Adrenal gland (tissue), 9 donors: ENCODE measurements at regions not wholly inside any gene's neighbourhood (a gene's known extent, or its start where the extent isn't known, plus 50 kb on each side); places are given as distances from the start of the nearest gene placed in this dataset.

Experiments
- DNase-seq, 7 donors: peaks; one replicate each; pipeline ENCODE4 v3.0.0-alpha.2; 2019 to 2020
- H3K27ac ChIP-seq, 5 donors: fragments of 200-600 bp; sonication (generic) in 4 of 5; 1 replicate in 3 of 5; 2 replicates in 2 of 5; pipeline versions ENCODE4 v1.5.1 to v1.8.0; 2016 to 2020; ENCODE audit warnings: mild to moderate bottlenecking in 1 of 5
- H3K27me3 ChIP-seq: fragments of 200-600 bp; 2 replicates; pipeline ENCODE4 v1.8.0; 2021
- H3K36me3 ChIP-seq, 2 donors: fragments of 200-600 bp; replicated peaks in 1 of 2; 1 replicate in 1 of 2; 2 replicates in 1 of 2; pipeline versions ENCODE4 v1.5.1 to v1.8.0; 2018 to 2022
- H3K4me1 ChIP-seq, 2 donors: fragments of 200-600 bp; replicated peaks in 1 of 2; 1 replicate in 1 of 2; 2 replicates in 1 of 2; pipeline versions ENCODE4 v1.5.1 to v1.8.0; 2018 to 2021
- H3K4me3 ChIP-seq, 4 donors: fragments of 200-600 bp; sonication (generic) in 3 of 4; one replicate each; pipeline ENCODE4 v1.5.1; 2016 to 2018
- H3K9me3 ChIP-seq, 3 donors: fragments of 200-600 bp; sonication (generic) in 1 of 3; replicated peaks in 1 of 3; 1 replicate in 2 of 3; 2 replicates in 1 of 3; pipeline versions ENCODE4 v1.5.1 to v1.8.0; 2016 to 2021
- POLR2A ChIP-seq, 2 donors: fragments of 450-650 bp; IDR thresholded peaks; one replicate each; pipeline ENCODE4 v1.6.1; 2017; ENCODE audit warnings: antibody characterized with exemption in 2 of 2, mild to moderate bottlenecking in 2 of 2, moderate library complexity in 1 of 2
- WGBS, 4 donors: extraction: QIAGEN DNeasy Blood & Tissue Kit in 2 of 4; methylation state at CpG; one replicate each; pipeline versions ENCODE4 v1.1.5 to v1.1.7; 2013 to 2017; 5-methylcytosine and 5-hydroxymethylcytosine counted together
- intact Hi-C, 2 donors: fragments of 100-400 bp; cut with DNase I; formaldehyde crosslinking; loops; one replicate each; pipeline versions ENCODE4 v1.14.1 to v1.15.0; 2022 to 2023
- TF ChIP-seq, protein P1 (sequence below), 6 experiments: fragments of 450-650 bp in 4 of 6; fragments of 200-600 bp in 2 of 6; sonication (generic) in 1 of 6; IDR thresholded peaks; 1 replicate in 5 of 6; 2 replicates in 1 of 6; pipeline versions ENCODE4 v1.5.1 to v1.8.0; 2016 to 2021; ENCODE audit warnings: antibody characterized with exemption in 6 of 6, mild to moderate bottlenecking in 2 of 6, moderate library complexity in 1 of 6
- donor health status: healthy with polysubstance abuse.
- donor health status: Bipolar disorder and iron deficiency.
- donor health status: DM: yes; HTN: yes; CAD: no.
- donor health status: DM: no; HTN: no; CAD: no.
- donor health status: DM: no; HTN: no; CAD: no.

DNA sequence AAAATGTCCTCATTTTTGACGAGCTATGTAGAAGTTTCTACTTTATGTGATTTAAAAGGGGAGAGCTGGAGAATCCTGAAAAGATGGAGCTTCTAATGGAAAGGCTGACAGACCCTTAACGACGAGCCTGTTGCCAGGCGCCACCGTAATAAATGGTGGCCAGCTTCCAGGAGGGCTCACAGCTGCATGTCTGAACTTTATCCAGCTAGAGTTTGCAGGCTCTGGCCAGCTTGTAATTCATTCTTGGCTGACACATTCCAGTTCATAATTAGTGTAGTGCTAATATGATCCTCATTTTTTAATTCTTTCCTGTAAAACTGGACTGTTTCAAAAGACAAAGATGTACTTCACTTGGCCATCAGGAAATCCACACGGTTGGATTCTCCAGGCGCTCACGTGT is 246.7 kb downstream of the GAS1 start:
- peak in 5 of 7 donors; percentile 9 to 53 (median 17) for DNase-seq
- no peaks in the 10 kb centered on the region for H3K9me3 ChIP-seq
- 47 to 62% (median 53%) methylated on average over 8 of the region's 8 CpGs for WGBS, 4 donors
- H3K4me3 ChIP-seq, result no peak overlapping the region
- intact Hi-C loops, result no loop called here
- no peak overlapping the region for H3K27ac ChIP-seq
- no peaks in the 10 kb centered on the region for H3K27me3 ChIP-seq
- H3K36me3 ChIP-seq, result no peaks in the 10 kb centered on the region
- no peaks in the 10 kb centered on the region for H3K4me1 ChIP-seq
- no peak for TF ChIP-seq POLR2A (IDR thresholded peaks at IDR 0.05)
- TF ChIP-seq, protein P1, sequence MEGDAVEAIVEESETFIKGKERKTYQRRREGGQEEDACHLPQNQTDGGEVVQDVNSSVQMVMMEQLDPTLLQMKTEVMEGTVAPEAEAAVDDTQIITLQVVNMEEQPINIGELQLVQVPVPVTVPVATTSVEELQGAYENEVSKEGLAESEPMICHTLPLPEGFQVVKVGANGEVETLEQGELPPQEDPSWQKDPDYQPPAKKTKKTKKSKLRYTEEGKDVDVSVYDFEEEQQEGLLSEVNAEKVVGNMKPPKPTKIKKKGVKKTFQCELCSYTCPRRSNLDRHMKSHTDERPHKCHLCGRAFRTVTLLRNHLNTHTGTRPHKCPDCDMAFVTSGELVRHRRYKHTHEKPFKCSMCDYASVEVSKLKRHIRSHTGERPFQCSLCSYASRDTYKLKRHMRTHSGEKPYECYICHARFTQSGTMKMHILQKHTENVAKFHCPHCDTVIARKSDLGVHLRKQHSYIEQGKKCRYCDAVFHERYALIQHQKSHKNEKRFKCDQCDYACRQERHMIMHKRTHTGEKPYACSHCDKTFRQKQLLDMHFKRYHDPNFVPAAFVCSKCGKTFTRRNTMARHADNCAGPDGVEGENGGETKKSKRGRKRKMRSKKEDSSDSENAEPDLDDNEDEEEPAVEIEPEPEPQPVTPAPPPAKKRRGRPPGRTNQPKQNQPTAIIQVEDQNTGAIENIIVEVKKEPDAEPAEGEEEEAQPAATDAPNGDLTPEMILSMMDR (IDR thresholded peaks at IDR 0.05), result no peak

DNA sequence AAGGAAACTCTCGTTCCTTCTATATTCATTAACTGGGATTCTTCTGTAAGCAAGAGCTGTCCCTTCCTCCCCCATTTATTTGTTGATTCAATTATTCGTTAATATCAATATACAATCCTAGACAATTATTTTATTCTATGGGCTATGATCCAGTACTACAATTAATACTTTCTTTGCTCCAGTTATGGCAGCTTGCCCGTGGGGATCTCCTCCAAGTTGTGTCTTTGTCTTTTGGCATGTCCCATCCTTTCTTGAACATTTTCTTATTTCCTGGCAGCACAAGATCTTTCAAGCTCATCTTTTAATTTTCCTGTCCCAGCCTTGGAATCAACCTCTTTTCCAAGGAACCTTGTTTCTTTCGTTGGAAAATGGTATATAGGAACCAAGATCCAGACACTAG is 249.3 kb downstream of the GAS1 start:
- H3K27me3 ChIP-seq, result no peaks in the 10 kb centered on the region
- intact Hi-C loops, result no loop called here
- H3K27ac ChIP-seq, result no peak overlapping the region

DNA sequence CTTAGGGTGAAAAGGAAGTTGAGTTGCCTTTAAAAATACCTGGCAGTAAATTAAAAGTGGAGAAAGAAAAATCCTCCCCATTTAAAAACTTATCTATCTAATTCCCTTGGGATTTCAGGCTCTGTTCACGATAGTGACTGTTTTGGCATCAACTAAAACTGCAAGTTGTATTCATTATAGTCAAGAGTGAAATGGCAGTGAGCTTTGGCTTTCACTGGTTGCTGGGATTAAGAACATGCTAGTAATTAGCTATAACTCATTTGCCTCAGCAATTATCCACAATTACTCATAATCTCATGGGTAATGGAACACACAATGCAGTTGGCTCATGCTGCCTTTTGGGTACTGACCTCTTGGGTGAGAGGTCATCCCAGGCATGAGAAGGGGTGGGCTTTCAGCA is 250.1 kb downstream of the GAS1 start:
- no peaks in the 10 kb centered on the region for H3K27me3 ChIP-seq
- H3K4me3 ChIP-seq, result no peak overlapping the region
- WGBS, 4 donors, result 33 to 61% (median 55%) methylated on average over 1 of the region's 1 CpG
- intact Hi-C loops, result no loop called here
- no peak for TF ChIP-seq POLR2A (IDR thresholded peaks at IDR 0.05)
- TF ChIP-seq, protein P1 (IDR thresholded peaks at IDR 0.05), result no peak
- no peaks in the 10 kb centered on the region for H3K9me3 ChIP-seq
- no peak for DNase-seq
- no peaks in the 10 kb centered on the region for H3K4me1 ChIP-seq
- H3K36me3 ChIP-seq, result no peaks in the 10 kb centered on the region
- H3K27ac ChIP-seq, result no peak overlapping the region

More for the DNA sequence above, 249.3 kb downstream of the GAS1 start:
- TF ChIP-seq, protein P1 (IDR thresholded peaks at IDR 0.05), result no peak
- TF ChIP-seq POLR2A (IDR thresholded peaks at IDR 0.05), result no peak
- no peak for DNase-seq
- Histone ChIP-seq H3K4me1 (no peaks in the 10 kb centered on the region), H3K4me3 (no peak overlapping the region), H3K36me3 (no peaks in the 10 kb centered on the region), H3K9me3 (no peaks in the 10 kb centered on the region)
- 65 to 77% (median 71%) methylated on average over 4 of the region's 4 CpGs for WGBS, 4 donors

DNA sequence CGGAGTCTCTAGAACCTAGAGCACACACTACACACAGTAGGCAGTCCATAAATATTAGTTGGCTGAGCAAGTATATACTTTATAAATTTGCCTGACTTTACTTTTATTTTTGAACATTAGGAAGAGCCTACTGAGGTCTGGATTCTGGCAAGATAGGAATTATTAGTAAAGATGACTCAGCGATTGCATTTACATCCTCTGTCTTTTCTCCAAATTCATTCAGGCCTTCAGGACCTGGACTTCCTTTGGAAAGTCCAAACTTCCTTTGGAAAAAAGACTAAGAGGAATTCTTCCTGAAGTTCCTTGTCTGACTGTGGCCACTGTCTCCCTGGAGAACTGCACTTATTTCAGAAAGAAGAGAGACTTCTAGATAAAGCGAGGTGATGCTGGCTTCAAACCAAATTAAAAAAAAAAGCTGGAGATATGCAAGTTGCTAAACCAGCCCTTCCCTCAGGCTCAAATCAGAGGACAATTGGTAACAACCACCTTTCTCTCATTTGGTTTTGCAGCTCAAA is 251.3 kb downstream of the GAS1 start:
- Histone ChIP-seq H3K27me3 (no peaks in the 10 kb centered on the region), H3K36me3 (no peaks in the 10 kb centered on the region), H3K9me3 (no peaks in the 10 kb centered on the region), H3K4me1 (no peaks in the 10 kb centered on the region), H3K27ac (no peak overlapping the region), H3K4me3 (no peak overlapping the region)
- 75 to 84% (median 80%) methylated on average over 3 of the region's 3 CpGs for WGBS, 4 donors
- TF ChIP-seq, protein P1 (IDR thresholded peaks at IDR 0.05), result no peak
- TF ChIP-seq POLR2A (IDR thresholded peaks at IDR 0.05), result no peak
- no peak for DNase-seq
- intact Hi-C loops, result no loop called here
